NCI-H82 treated with DMSO at 0.1 percent for 48 hours (cell line): ENCODE measurements at regions not wholly inside any gene's neighbourhood (a gene's known extent, or its start where the extent isn't known, plus 50 kb on each side); places are given as distances from the start of the nearest gene placed in this dataset.
"Not testable (repeated sequence)": the region's sequence is repeated elsewhere in the genome, so short reads cannot be mapped to it uniquely, and the experiment has no call there.

ENCODE experiments used
- DNase-seq: peaks from one replicate; lab custom pipeline; 2025; ENCODE audit not compliant: unreplicated experiment; lab: John Stamatoyannopoulos, UW

- DNase-seq, result not testable (repeated sequence)
Observed at GRCh38 chr5:62243046-62243445, 63.0 kb upstream of the KIF2A start.

GRCh38 chr5:62248192-62248591, 57.8 kb upstream of the KIF2A start:
- not testable (repeated sequence) for DNase-seq

GRCh38 chr5:62250085-62250484, 55.9 kb upstream of the KIF2A start:
- not testable (repeated sequence) for DNase-seq

DNA sequence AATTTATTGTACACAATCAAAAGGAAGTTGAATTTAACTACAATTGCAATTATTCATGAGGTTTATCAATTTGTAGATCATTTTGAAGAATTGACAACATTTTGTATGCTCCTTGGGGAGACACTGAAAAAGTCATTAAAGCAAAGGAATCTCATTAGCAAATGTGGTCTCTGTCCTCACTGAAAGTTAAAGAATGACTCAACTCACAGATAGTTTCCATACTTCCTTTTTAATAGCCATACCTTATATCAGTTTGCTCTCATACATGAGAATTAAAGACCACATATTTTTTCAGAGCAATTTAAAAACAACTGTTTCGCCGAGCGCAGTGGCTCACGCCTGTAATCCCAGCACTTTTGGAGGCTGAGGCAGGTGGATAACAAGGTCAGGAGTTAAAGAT, 55.1 kb upstream of the KIF2A start:
- not testable (repeated sequence) for DNase-seq

DNA sequence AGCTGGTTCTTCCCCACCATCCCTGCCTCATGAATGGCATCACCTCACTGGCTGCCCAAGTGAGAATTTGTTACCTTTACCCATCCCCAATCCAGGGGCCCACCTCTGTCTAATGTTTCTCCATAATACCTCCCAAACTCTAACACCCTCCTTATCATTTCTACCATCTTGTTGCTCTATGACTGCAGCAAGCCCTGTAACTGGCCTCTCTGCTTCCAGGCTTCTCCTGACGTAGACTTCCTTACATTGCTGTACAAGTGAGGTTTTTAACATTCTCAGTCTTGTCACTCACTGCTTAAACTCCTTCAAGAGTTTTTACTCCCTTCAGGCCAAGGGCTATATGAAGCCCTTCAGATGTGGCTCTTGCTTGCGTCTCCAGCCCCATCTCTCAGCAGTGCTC, 53.5 kb upstream of the KIF2A start:
- not testable (repeated sequence) for DNase-seq

DNA sequence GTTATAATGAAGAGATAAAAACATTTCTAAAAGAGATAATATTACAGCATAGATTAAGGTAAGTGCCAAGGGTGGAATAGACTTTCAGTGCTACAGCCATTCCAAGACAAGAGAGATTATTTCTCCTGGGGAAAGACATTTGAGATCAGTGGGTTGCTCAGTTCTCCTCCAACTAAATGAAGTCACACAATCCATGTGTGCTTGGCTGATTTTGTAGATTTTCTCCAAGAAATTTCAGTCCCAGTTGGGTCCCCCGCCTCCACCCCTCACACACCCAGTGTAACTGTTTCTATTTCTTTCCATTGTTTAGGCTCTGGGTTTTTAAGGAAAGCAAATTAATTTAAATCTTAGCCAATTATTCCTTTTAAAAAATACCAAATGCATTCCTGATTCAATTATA, 50.5 kb upstream of the KIF2A start:
- not testable (repeated sequence) for DNase-seq

- DNase-seq, result peak; percentile 15
Observed at GRCh38 chr5:62256161-62257019, 49.6 kb upstream of the KIF2A start.
